Lower lobe of right lung (tissue), 2 donors: ENCODE measurements at regions not wholly inside any gene's neighbourhood (a gene's known extent, or its start where the extent isn't known, plus 50 kb on each side); places are given as distances from the start of the nearest gene placed in this dataset.
"Not testable (repeated sequence)": the region's sequence is repeated elsewhere in the genome, so short reads cannot be mapped to it uniquely, and the experiment has no call there.

ENCODE experiments used
- ATAC-seq, 2 donors: fragments of 200-7000 bp; cut with Tn5 transposase; one replicate each; pipeline ENCODE4 v1.9.1; 2020 to 2022; ENCODE audit warnings: mild to moderate bottlenecking in 2 of 2, moderate library complexity in 2 of 2
- DNase-seq: peaks from one replicate; pipeline ENCODE4 v3.0.0-alpha.2; 2020
- H3K27ac ChIP-seq: fragments of 200-600 bp; one replicate; pipeline ENCODE4 v1.8.0; 2022
- H3K27me3 ChIP-seq: fragments of 200-600 bp; one replicate; pipeline ENCODE4 v1.8.0; 2022; ENCODE audit warnings: low read depth
- H3K36me3 ChIP-seq: fragments of 200-600 bp; one replicate; pipeline ENCODE4 v1.8.0; 2022; ENCODE audit warnings: mild to moderate bottlenecking
- H3K4me1 ChIP-seq: fragments of 200-600 bp; one replicate; pipeline ENCODE4 v1.8.0; 2022
- H3K4me3 ChIP-seq: fragments of 200-600 bp; one replicate; pipeline ENCODE4 v1.8.0; 2022; ENCODE audit warnings: mild to moderate bottlenecking
- H3K9me3 ChIP-seq: fragments of 200-600 bp; one replicate; pipeline ENCODE4 v1.8.0; 2022
- intact Hi-C: fragments of 100-400 bp; cut with DNase I; formaldehyde crosslinking; loops from one replicate; pipeline ENCODE4 v1.11.0; 2022
- TF ChIP-seq, protein P1 (sequence below): fragments of 200-600 bp; IDR thresholded peaks from one replicate; pipeline ENCODE4 v1.8.0; 2022; ENCODE audit warnings: antibody characterized with exemption, mild to moderate bottlenecking
- donor health status: DM: no; HTN: yes; CAD: no; lungs with severe emphysema.

DNA sequence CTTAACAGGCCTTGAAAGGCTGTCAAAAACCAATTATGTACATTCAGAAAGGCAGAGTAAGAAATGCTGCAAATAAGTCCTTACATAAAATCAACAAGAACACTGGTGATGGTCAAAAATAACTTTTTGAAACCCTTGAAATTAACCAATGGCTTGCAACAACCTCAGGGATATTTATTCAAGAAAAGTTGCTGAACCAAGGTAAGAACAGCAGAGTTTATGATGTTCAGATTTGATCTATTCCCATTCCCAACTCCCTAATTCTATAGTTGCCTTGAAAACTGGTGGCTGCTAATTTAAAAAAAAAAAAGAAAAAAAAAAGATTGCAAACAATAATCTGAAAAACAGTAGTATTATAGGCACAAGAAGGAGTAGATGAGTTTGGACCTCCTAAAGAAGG lies 109.8 kb upstream of the UFM1 start:
- H3K4me1 ChIP-seq, result no peaks in the 10 kb centered on the region
- TF ChIP-seq, protein P1, sequence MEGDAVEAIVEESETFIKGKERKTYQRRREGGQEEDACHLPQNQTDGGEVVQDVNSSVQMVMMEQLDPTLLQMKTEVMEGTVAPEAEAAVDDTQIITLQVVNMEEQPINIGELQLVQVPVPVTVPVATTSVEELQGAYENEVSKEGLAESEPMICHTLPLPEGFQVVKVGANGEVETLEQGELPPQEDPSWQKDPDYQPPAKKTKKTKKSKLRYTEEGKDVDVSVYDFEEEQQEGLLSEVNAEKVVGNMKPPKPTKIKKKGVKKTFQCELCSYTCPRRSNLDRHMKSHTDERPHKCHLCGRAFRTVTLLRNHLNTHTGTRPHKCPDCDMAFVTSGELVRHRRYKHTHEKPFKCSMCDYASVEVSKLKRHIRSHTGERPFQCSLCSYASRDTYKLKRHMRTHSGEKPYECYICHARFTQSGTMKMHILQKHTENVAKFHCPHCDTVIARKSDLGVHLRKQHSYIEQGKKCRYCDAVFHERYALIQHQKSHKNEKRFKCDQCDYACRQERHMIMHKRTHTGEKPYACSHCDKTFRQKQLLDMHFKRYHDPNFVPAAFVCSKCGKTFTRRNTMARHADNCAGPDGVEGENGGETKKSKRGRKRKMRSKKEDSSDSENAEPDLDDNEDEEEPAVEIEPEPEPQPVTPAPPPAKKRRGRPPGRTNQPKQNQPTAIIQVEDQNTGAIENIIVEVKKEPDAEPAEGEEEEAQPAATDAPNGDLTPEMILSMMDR, result no peak
- H3K27me3 ChIP-seq, result no peaks in the 10 kb centered on the region
- H3K4me3 ChIP-seq, result no peak overlapping the region
- intact Hi-C loops, result no loop called here
- no peaks in the 10 kb centered on the region for H3K9me3 ChIP-seq
- H3K36me3 ChIP-seq, result no peaks in the 10 kb centered on the region
- DNase-seq, result no peak
- H3K27ac ChIP-seq, result no peak overlapping the region
- ATAC-seq, result no peak

DNA sequence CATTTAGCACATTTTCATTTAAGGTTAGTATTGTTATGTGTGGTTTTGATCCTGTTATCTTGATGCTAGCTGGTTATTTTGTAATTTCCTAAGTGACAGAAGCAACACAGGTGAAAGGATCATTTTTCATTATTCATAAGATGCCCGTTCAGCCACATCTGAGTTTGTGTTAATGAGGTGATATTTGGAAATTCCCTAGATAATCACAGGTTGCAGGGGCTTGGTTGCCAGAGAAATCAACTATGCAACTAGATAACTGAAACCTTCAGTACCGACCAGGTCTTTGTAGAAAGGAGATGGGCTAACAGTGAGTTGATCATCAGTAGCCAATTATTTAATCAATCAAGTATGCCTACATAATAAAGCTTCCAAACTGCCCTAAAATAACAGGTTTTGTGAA lies 121.3 kb upstream of the UFM1 start:
- no peak for DNase-seq
- H3K9me3 ChIP-seq, result peaks cover 1% of the 10 kb centered on the region
- H3K27ac ChIP-seq, result no peak overlapping the region
- H3K4me3 ChIP-seq, result no peak overlapping the region
- TF ChIP-seq, protein P1, result no peak
- no peaks in the 10 kb centered on the region for H3K4me1 ChIP-seq
- H3K36me3 ChIP-seq, result no peaks in the 10 kb centered on the region
- intact Hi-C loops, result no loop called here
- no peaks in the 10 kb centered on the region for H3K27me3 ChIP-seq
- no peak for ATAC-seq

DNA sequence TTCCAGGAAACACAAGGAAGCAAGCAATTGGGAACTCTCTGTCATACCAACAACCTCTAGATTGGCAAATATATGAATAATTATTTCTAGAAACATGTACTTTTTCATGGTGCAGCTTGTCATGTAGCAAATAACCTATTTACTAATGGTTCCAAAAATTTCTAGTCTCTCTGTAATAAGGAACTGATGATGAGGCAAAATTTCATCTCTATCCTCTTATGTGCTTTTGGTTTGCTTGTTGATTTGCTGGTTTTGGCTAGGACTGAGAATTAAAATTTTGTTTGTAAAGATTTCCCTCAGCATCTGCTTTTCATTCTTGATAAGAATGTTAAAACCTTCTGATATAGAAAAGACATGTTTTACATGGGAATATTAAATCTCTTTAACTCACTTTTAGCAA lies 123.2 kb upstream of the UFM1 start:
- TF ChIP-seq, protein P1, result no peak
- Histone ChIP-seq H3K4me3 (no peak overlapping the region), H3K36me3 (no peaks in the 10 kb centered on the region), H3K9me3 (no peaks in the 10 kb centered on the region), H3K27ac (no peak overlapping the region), H3K27me3 (no peaks in the 10 kb centered on the region), H3K4me1 (no peaks in the 10 kb centered on the region)
- DNase-seq (no peak), ATAC-seq (no peak)
- intact Hi-C loops, result no loop called here

DNA sequence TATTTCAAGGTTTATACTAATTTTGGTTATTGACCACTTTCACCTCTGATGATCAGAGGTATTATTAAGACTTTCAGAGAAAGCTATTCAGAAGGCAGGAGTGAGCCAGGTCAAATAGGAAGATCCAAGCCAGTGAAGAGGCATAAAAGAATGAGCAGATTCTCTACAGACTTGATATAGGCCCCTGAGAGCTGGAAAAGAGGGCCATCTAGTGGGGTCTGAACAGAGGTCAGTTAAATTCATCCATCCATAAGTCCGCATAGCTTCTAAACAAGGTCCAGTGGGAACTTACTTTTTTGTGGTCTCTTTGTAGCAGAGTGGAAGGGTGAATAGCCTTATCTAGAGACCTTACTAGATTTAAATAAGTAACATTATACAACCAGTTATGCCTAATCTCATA lies 126.6 kb upstream of the UFM1 start:
- no peak overlapping the region for H3K27ac ChIP-seq
- H3K27me3 ChIP-seq, result no peaks in the 10 kb centered on the region
- intact Hi-C loops, result no loop called here
- H3K4me1 ChIP-seq, result no peaks in the 10 kb centered on the region
- no peaks in the 10 kb centered on the region for H3K9me3 ChIP-seq
- TF ChIP-seq, protein P1, result no peak
- no peak for ATAC-seq
- no peak for DNase-seq
- no peaks in the 10 kb centered on the region for H3K36me3 ChIP-seq
- H3K4me3 ChIP-seq, result no peak overlapping the region

DNA sequence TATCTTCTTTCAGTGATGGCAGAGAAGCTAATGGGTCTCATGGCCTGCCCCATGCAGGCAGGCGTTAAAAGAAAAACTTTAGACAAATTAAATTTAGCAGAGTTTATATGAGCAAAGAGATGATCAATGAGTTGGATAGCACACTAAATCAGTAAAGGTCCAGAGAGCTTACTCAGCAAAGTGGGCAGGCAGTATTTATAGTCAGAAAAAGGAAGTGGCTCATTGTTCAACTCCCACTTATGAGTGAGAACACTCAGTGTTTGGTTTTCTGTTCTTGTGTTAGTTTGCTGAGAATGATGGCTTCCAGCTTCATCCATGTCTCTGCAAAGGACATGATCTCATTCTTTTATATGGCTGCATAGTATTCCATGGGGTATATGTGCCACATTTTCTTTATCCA lies 128.5 kb upstream of the UFM1 start:
- intact Hi-C loops, H3K4me1 ChIP-seq, DNase-seq, H3K36me3 ChIP-seq, H3K4me3 ChIP-seq, ATAC-seq, H3K27me3 ChIP-seq, H3K27ac ChIP-seq, H3K9me3 ChIP-seq: not testable (repeated sequence)

DNA sequence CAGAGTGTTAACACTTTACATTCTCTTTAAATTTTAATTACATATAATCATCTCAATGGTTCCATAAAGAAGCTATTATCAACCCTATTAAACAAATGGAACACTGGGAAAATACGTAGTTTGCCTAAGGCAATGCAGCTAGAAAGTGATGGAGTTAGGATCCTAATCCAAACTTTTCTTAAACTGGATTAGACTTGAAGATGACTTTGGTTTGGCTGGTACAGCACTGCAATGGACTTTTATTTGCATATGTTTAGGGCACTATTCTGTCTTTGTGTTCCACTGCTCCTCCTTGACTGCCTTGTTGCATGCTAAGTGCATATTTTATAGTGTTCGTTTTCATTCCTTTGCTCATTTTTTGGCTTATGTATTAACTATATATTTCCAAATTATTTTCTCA lies 133.5 kb upstream of the UFM1 start:
- no peaks in the 10 kb centered on the region for H3K4me1 ChIP-seq
- H3K9me3 ChIP-seq, result no peaks in the 10 kb centered on the region
- TF ChIP-seq, protein P1, result no peak
- DNase-seq (no peak), ATAC-seq (no peak)
- no peak overlapping the region for H3K27ac ChIP-seq
- intact Hi-C loops, result no loop called here
- H3K4me3 ChIP-seq, result no peak overlapping the region
- H3K27me3 ChIP-seq, result no peaks in the 10 kb centered on the region
- H3K36me3 ChIP-seq, result no peaks in the 10 kb centered on the region
